Gastrocnemius medialis (tissue), 4 donors: ENCODE measurements at regions not wholly inside any gene's neighbourhood (a gene's known extent, or its start where the extent isn't known, plus 50 kb on each side); places are given as distances from the start of the nearest gene placed in this dataset.

Experiments
- ATAC-seq, 2 donors: fragments of 150-250 bp; one replicate each; pipeline ENCODE4 v1.9.1; 2016
- DNase-seq, 2 donors: peaks; one replicate each; pipeline ENCODE4 v3.0.0-alpha.2; 2019
- H3K27ac ChIP-seq, 4 donors: fragments of 200-600 bp; sonication (generic); 1 replicate in 1 of 4; 2 replicates in 3 of 4; pipeline ENCODE4 v1.5.1; 2016 to 2018; ENCODE audit warnings: mild to moderate bottlenecking in 2 of 4, moderate library complexity in 1 of 4
- H3K27me3 ChIP-seq, 3 donors: fragments of 200-600 bp; sonication (generic) in 2 of 3; 1 replicate in 1 of 3; 2 replicates in 2 of 3; pipeline versions ENCODE4 v1.5.1 to v1.6.0; 2016 to 2019; ENCODE audit warnings: mild to moderate bottlenecking in 1 of 3, moderate library complexity in 1 of 3
- H3K36me3 ChIP-seq, 2 donors: fragments of 200-600 bp; sonication (generic) in 1 of 2; one replicate each; pipeline ENCODE4 v1.5.1; 2017 to 2018
- H3K4me1 ChIP-seq, 2 donors: fragments of 200-600 bp; sonication (generic) in 1 of 2; one replicate each; pipeline ENCODE4 v1.5.1; 2016 to 2017; ENCODE audit warnings: mild to moderate bottlenecking in 2 of 2
- H3K4me3 ChIP-seq, 4 donors: fragments of 200-600 bp; sonication (generic) in 3 of 4; 1 replicate in 1 of 4; 2 replicates in 3 of 4; pipeline ENCODE4 v1.5.1; 2016 to 2019; ENCODE audit warnings: mild to moderate bottlenecking in 2 of 4
- H3K9me3 ChIP-seq, 3 donors: fragments of 200-600 bp; sonication (generic) in 2 of 3; 1 replicate in 1 of 3; 2 replicates in 2 of 3; pipeline ENCODE4 v1.5.1; 2016 to 2019
- POLR2A ChIP-seq, 2 donors: fragments of 450-650 bp; IDR thresholded peaks; one replicate each; pipeline ENCODE4 v1.6.1; 2017; ENCODE audit warnings: antibody characterized with exemption in 2 of 2, mild to moderate bottlenecking in 2 of 2, moderate library complexity in 2 of 2
- in situ Hi-C, 4 donors: fragments of 200-750 bp; cut with MboI; loops; one replicate each; pipeline versions ENCODE4 v1.15.0 to v1.8.0; 2017; ENCODE audit warnings: low sequenced_read_pairs in 4 of 4
- intact Hi-C: fragments of 100-400 bp; cut with DNase I; formaldehyde crosslinking; loops from one replicate; pipeline ENCODE4 v1.15.1; 2023; ENCODE audit warnings: low total_unique reads
- TF ChIP-seq, protein P1 (sequence below), 5 experiments: fragments of 450-650 bp in 3 of 5; fragments of 200-600 bp in 2 of 5; sonication (generic) in 2 of 5; IDR thresholded peaks in 4 of 5; conservative IDR thresholded peaks in 1 of 5; 1 replicate in 4 of 5; 2 replicates in 1 of 5; pipeline ENCODE4 v1.5.1; 2016 to 2019; ENCODE audit warnings: antibody characterized with exemption in 5 of 5, mild to moderate bottlenecking in 3 of 5, moderate library complexity in 3 of 5

DNA sequence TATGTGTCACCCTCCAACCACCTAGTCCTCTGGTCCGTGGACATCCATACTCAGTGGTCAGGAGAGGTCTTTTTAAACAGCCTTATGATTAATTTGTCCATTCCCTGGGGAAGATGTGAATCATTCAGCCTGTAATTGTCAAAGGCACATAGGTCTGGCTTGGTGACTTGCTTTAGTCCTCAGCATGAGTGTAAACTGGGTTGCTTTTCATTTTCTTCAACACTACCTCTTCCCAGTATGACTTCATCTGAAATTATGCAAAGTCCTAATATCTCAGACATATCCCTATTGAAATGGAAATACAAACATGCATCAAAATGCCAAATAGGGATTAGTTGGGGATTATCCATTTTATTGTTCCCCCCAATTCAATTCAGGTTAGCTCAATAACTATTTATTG lies 208.3 kb upstream of the AMOT start:
- ATAC-seq (no peak), DNase-seq (no peak)
- no peaks in the 10 kb centered on the region for H3K4me1 ChIP-seq
- in situ Hi-C loops (no loop called here), intact Hi-C loops (no loop called here)
- H3K9me3 ChIP-seq, result no peaks in the 10 kb centered on the region
- H3K27me3 ChIP-seq, result no peaks in the 10 kb centered on the region
- H3K4me3 ChIP-seq, result no peak overlapping the region
- no peak overlapping the region for H3K27ac ChIP-seq
- no peak for TF ChIP-seq POLR2A (IDR thresholded peaks at IDR 0.05)
- TF ChIP-seq, protein P1, sequence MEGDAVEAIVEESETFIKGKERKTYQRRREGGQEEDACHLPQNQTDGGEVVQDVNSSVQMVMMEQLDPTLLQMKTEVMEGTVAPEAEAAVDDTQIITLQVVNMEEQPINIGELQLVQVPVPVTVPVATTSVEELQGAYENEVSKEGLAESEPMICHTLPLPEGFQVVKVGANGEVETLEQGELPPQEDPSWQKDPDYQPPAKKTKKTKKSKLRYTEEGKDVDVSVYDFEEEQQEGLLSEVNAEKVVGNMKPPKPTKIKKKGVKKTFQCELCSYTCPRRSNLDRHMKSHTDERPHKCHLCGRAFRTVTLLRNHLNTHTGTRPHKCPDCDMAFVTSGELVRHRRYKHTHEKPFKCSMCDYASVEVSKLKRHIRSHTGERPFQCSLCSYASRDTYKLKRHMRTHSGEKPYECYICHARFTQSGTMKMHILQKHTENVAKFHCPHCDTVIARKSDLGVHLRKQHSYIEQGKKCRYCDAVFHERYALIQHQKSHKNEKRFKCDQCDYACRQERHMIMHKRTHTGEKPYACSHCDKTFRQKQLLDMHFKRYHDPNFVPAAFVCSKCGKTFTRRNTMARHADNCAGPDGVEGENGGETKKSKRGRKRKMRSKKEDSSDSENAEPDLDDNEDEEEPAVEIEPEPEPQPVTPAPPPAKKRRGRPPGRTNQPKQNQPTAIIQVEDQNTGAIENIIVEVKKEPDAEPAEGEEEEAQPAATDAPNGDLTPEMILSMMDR (IDR thresholded peaks at IDR 0.05 in 4 of 5, conservative IDR thresholded peaks at IDR 0.05 in 1 of 5), result no peak
- no peaks in the 10 kb centered on the region for H3K36me3 ChIP-seq

DNA sequence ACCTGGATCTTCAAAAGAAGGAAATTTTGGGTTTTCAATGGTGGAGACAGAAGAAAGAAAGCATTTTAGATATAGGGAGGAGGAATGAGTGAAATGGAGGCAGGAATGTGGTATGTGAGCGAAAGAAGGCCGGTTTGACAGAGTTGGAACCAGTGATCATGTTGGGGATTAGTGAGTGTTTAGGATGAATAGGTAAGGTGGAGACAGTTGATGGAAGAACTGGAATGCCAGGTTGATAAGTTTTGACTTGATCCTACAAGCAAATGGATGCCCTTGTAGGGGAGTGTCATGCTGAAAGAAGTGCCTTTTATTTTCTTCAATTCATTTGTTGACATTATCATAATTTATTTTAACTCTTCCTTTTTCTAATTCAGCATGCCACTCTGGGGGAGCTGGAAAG lies 207.8 kb upstream of the AMOT start:
- no peaks in the 10 kb centered on the region for H3K4me1 ChIP-seq
- TF ChIP-seq, protein P1 (IDR thresholded peaks at IDR 0.05 in 4 of 5, conservative IDR thresholded peaks at IDR 0.05 in 1 of 5), result no peak
- no peak for TF ChIP-seq POLR2A (IDR thresholded peaks at IDR 0.05)

GRCh38 chrX:113033966-113034680 lies 193.5 kb upstream of the AMOT start:
- ATAC-seq (no peak), DNase-seq (no peak)
- Histone ChIP-seq H3K4me1 (no peaks in the 10 kb centered on the region), H3K4me3 (no peak overlapping the region), H3K9me3 (no peaks in the 10 kb centered on the region), H3K27me3 (no peaks in the 10 kb centered on the region), H3K36me3 (no peaks in the 10 kb centered on the region), H3K27ac (no peak overlapping the region)
- in situ Hi-C loops (no loop called here), intact Hi-C loops (no loop called here)
- TF ChIP-seq, protein P1 (IDR thresholded peaks at IDR 0.05 in 4 of 5, conservative IDR thresholded peaks at IDR 0.05 in 1 of 5), result no peak
- no peak for TF ChIP-seq POLR2A (IDR thresholded peaks at IDR 0.05)

More for the DNA sequence above, 207.8 kb upstream of the AMOT start:
- no peak overlapping the region for H3K4me3 ChIP-seq
- H3K27ac ChIP-seq, result no peak overlapping the region
- no peaks in the 10 kb centered on the region for H3K36me3 ChIP-seq
- no peak for DNase-seq
- in situ Hi-C loops, result no loop called here
- no peaks in the 10 kb centered on the region for H3K27me3 ChIP-seq
- H3K9me3 ChIP-seq, result no peaks in the 10 kb centered on the region
- intact Hi-C loops, result no loop called here
- no peak for ATAC-seq

GRCh38 chrX:113019958-113020357 lies 179.3 kb upstream of the AMOT start:
- in situ Hi-C loops, result no loop called here
- no peak overlapping the region for H3K27ac ChIP-seq
- no peaks in the 10 kb centered on the region for H3K9me3 ChIP-seq
- intact Hi-C loops, result no loop called here
- ATAC-seq, result no peak
- H3K4me1 ChIP-seq, result no peaks in the 10 kb centered on the region
- H3K36me3 ChIP-seq, result no peaks in the 10 kb centered on the region
- H3K4me3 ChIP-seq, result no peak overlapping the region
- TF ChIP-seq, protein P1 (IDR thresholded peaks at IDR 0.05 in 4 of 5, conservative IDR thresholded peaks at IDR 0.05 in 1 of 5), result no peak
- no peak for TF ChIP-seq POLR2A (IDR thresholded peaks at IDR 0.05)
- peaks cover 0 to 2% (median 0%) of the 10 kb centered on the region in 3 donors for H3K27me3 ChIP-seq
- no peak for DNase-seq

DNA sequence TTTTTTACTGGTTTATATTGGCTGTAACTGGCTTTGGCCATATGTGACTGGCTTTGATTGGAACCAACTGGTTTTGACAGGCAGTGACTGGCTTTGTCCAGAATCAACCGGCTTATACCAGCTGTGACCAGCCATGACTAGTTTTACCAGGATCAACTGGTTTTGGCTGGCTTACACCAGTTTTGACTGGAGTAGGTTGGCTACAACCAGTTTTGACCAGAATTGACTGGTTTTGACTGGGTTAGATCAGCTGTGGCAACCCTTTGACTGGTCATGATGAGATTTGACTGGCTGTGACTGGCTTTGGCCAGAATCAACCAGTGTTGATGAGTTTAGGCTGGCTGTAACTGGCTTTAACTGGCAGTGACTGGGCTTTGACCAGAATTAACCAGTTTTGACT lies 169.2 kb upstream of the AMOT start:
- intact Hi-C loops (no loop called here), in situ Hi-C loops (no loop called here)
- H3K36me3 ChIP-seq, result no peaks in the 10 kb centered on the region
- no peak overlapping the region for H3K4me3 ChIP-seq
- no peak for ATAC-seq
- DNase-seq, result no peak
- H3K27ac ChIP-seq, result no peak overlapping the region
- H3K27me3 ChIP-seq, result no peaks in the 10 kb centered on the region
- TF ChIP-seq, protein P1 (IDR thresholded peaks at IDR 0.05 in 4 of 5, conservative IDR thresholded peaks at IDR 0.05 in 1 of 5), result no peak
- no peak for TF ChIP-seq POLR2A (IDR thresholded peaks at IDR 0.05)
- H3K9me3 ChIP-seq, result no peaks in the 10 kb centered on the region
- H3K4me1 ChIP-seq, result no peaks in the 10 kb centered on the region
